ENCODE measurements at regions not wholly inside any gene's neighbourhood (a gene's known extent, or its start where the extent isn't known, plus 50 kb on each side); places are given as distances from the start of the nearest gene placed in this dataset.

DNA sequence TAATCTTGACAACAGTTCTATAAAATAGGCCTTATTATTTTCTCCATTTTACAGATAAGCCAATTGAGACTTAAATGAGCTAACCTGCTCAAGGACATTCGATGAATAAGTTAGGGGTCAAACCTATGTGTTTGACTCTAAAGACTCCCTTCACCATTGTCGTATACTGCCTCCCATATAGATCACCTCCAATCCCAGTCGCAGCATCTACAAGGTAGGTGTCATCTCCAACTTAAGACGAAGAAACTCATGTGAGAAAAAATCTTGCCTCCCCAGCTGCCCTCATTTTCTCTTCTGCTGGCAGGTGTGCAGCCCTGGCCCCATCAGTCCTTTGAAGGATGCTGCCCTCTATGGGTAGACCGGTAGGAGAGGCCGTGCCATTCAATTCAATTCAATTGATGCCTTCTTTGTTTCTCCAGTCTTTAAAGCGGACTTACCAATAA, 75.2 kb upstream of the SMARCA2 start:
- H3K4me3 ChIP-seq, result no peak overlapping the region
- TF ChIP-seq POLR2A (IDR thresholded peaks at IDR 0.05), result no peak
- TF ChIP-seq, protein P1, sequence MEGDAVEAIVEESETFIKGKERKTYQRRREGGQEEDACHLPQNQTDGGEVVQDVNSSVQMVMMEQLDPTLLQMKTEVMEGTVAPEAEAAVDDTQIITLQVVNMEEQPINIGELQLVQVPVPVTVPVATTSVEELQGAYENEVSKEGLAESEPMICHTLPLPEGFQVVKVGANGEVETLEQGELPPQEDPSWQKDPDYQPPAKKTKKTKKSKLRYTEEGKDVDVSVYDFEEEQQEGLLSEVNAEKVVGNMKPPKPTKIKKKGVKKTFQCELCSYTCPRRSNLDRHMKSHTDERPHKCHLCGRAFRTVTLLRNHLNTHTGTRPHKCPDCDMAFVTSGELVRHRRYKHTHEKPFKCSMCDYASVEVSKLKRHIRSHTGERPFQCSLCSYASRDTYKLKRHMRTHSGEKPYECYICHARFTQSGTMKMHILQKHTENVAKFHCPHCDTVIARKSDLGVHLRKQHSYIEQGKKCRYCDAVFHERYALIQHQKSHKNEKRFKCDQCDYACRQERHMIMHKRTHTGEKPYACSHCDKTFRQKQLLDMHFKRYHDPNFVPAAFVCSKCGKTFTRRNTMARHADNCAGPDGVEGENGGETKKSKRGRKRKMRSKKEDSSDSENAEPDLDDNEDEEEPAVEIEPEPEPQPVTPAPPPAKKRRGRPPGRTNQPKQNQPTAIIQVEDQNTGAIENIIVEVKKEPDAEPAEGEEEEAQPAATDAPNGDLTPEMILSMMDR (IDR thresholded peaks at IDR 0.05), result peak in 1 of 2 donors; percentile 57
- no peak for TF ChIP-seq EP300 (IDR thresholded peaks at IDR 0.05)
- no peak for TF ChIP-seq POLR2AphosphoS5 (IDR thresholded peaks at IDR 0.05)
- no peak for DNase-seq (ENCODE audit: low spot score in 2 of 2)
- H3K36me3 ChIP-seq, result no peaks in the 10 kb centered on the region
- no peaks in the 10 kb centered on the region for H3K27me3 ChIP-seq
- H3K9me3 ChIP-seq, result no peaks in the 10 kb centered on the region
- H3K27ac ChIP-seq, result no peak overlapping the region
- whole genome bisulfite sequencing, result 51% methylated on average over 7 of the region's 7 CpGs
- no peaks in the 10 kb centered on the region for H3K4me1 ChIP-seq

DNA sequence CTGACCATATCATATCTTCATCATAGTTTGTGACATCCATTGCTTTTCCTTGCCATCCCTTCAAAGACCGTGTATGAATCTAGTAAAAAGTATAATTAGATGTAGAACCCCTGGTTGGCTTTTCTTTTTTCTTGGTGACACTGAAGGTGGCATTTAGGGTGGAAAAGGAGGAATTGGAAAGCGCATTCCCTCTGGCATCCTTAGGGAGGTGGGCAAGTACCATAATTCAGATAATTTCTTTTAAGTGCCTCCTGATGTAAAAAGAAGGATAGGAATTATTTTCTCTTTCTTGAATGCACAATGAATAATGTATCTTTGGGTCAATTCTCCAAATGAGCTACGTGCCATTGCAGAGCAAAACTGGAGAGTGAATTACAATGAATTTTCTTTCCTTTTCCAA, 73.2 kb upstream of the SMARCA2 start:
- WGBS, result 78% methylated on average over 3 of the region's 3 CpGs
- DNase-seq (ENCODE audit: low spot score in 2 of 2), result no peak
- Histone ChIP-seq H3K36me3 (no peaks in the 10 kb centered on the region), H3K27me3 (no peaks in the 10 kb centered on the region), H3K4me1 (no peaks in the 10 kb centered on the region), H3K4me3 (no peak overlapping the region), H3K27ac (no peak overlapping the region), H3K9me3 (no peaks in the 10 kb centered on the region)
- TF ChIP-seq, protein P1 (IDR thresholded peaks at IDR 0.05), result no peak
- TF ChIP-seq EP300 (IDR thresholded peaks at IDR 0.05) (no peak), POLR2AphosphoS5 (IDR thresholded peaks at IDR 0.05) (no peak), POLR2A (IDR thresholded peaks at IDR 0.05) (no peak)

DNA sequence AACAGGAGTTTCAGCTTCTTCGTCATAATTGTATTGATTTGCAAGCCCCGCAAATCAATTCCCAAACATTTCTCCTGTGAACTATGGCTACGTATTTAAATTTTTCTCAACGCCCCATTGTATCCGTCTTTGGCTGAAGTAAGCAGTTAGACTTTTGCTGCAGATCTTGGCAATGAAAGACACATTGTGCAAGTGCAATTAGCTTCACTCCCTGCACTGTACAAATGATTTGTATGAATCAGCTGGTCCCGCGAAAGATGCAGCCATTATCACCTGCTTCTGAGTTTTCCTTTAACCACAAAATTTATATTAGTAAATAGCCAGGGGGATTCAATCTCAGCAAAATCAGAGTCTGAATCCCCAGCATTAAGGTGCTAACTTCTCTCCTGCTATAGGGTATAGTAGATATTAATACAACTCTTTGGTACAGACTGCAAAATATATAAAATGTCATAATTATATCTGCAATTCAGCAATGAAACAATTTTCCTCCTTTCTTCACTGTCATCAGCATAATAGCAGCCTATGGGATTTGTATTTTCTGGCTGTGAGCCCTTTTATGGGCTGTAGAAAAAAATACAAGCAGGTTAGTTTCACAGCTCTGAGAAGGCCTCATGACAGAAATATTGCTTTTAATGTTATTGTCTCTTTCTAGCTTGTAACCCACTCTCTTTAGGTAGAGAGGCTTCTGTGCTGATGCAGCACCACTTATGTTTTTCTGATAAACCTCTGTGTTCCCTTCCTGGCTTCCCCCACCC, 68.4 kb upstream of the SMARCA2 start:
- TF ChIP-seq POLR2AphosphoS5 (IDR thresholded peaks at IDR 0.05), result no peak
- TF ChIP-seq, protein P1 (IDR thresholded peaks at IDR 0.05), result no peak
- no peak for TF ChIP-seq EP300 (IDR thresholded peaks at IDR 0.05)
- no peak for TF ChIP-seq POLR2A (IDR thresholded peaks at IDR 0.05)
- Histone ChIP-seq H3K27ac (no peak overlapping the region), H3K4me3 (no peak overlapping the region), H3K4me1 (no peaks in the 10 kb centered on the region), H3K36me3 (no peaks in the 10 kb centered on the region), H3K9me3 (no peaks in the 10 kb centered on the region), H3K27me3 (no peaks in the 10 kb centered on the region)
- DNase-seq (ENCODE audit: low spot score in 2 of 2), result no peak
- 53% methylated on average over 7 of the region's 7 CpGs for WGBS

DNA sequence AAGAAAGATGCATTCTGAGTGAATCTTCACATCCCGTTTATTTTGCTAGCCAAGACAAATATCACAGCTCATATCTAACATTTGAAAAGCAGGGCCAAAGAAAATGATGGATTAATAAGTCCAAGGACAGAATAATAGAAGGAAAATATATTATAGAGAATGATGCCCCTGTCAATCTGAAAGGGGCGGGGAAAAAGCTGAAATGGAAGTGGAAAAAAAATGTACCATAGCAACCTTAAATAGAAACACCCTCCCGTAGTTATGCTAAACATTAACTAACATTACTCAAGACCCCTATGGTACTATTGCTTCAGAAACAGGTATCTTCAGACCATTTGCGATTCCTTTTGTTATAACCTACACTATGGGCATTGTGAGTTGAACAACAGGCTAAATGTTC, 67.7 kb upstream of the SMARCA2 start:
- no peaks in the 10 kb centered on the region for H3K36me3 ChIP-seq
- WGBS, result 75% methylated on average over 4 of the region's 4 CpGs
- H3K27ac ChIP-seq, result no peak overlapping the region
- H3K4me3 ChIP-seq, result no peak overlapping the region
- H3K9me3 ChIP-seq, result no peaks in the 10 kb centered on the region
- no peak for DNase-seq (ENCODE audit: low spot score in 2 of 2)
- no peaks in the 10 kb centered on the region for H3K4me1 ChIP-seq
- TF ChIP-seq, protein P1 (IDR thresholded peaks at IDR 0.05), result no peak
- TF ChIP-seq POLR2AphosphoS5 (IDR thresholded peaks at IDR 0.05), result no peak
- no peak for TF ChIP-seq EP300 (IDR thresholded peaks at IDR 0.05)
- TF ChIP-seq POLR2A (IDR thresholded peaks at IDR 0.05), result no peak
- no peaks in the 10 kb centered on the region for H3K27me3 ChIP-seq

DNA sequence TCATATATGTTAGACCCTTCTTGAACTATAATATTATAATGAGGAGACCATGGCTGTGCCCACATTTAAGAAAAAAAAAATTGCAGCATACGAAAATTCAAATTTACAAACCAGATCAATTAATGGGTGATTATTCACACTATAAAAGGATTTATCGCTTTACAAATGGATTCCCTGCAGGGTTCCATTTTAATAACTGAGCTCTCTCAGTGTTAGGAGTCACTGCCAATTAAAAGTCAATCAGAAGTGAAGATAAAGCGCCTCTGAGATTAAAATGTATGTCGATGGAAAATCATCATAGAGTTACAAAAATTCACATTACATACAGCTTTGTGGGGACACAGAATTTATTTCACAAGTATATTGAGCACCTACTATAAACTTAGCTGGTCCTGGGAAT, 66.6 kb upstream of the SMARCA2 start:
- TF ChIP-seq POLR2AphosphoS5 (IDR thresholded peaks at IDR 0.05), result no peak
- TF ChIP-seq, protein P1 (IDR thresholded peaks at IDR 0.05), result no peak
- no peak for TF ChIP-seq EP300 (IDR thresholded peaks at IDR 0.05)
- no peak for TF ChIP-seq POLR2A (IDR thresholded peaks at IDR 0.05)
- 91% methylated on average over 4 of the region's 4 CpGs for WGBS

More for the DNA sequence above, 66.6 kb upstream of the SMARCA2 start:
- Histone ChIP-seq H3K36me3 (no peaks in the 10 kb centered on the region), H3K4me1 (no peaks in the 10 kb centered on the region), H3K9me3 (no peaks in the 10 kb centered on the region), H3K27ac (no peak overlapping the region), H3K4me3 (no peak overlapping the region), H3K27me3 (no peaks in the 10 kb centered on the region)
- no peak for DNase-seq (ENCODE audit: low spot score in 2 of 2)

Data from suprapubic skin (tissue), 4 donors.